HFF-Myc (cell line): ENCODE measurements at regions not wholly inside any gene's neighbourhood (a gene's known extent, or its start where the extent isn't known, plus 50 kb on each side); places are given as distances from the start of the nearest gene placed in this dataset.
"Not testable (repeated sequence)": the region's sequence is repeated elsewhere in the genome, so short reads cannot be mapped to it uniquely, and the experiment has no call there.

Source experiments
- DNase-seq: peaks from one replicate; pipeline ENCODE4 v3.0.0-alpha.2; 2011; ENCODE audit warnings: low read depth; ENCODE audit errors: extremely low read depth
- H3K4me3 ChIP-seq: replicated peaks from 2 replicates; pipeline ENCODE4 v1.5.1; 2011; ENCODE audit warnings: low read depth, mild to moderate bottlenecking, control low read depth, low read length
- CTCF ChIP-seq: IDR thresholded peaks from 2 replicates; pipeline ENCODE4 v1.5.1; 2012; ENCODE audit warnings: mild to moderate bottlenecking, low read depth, low read length, control low read depth; ENCODE audit errors: missing control alignments

GRCh38 chr14:43786066-43786762, 720.9 kb downstream of the FSCB start:
- no peak overlapping the region for H3K4me3 ChIP-seq
- TF ChIP-seq CTCF, result no peak
- no peak for DNase-seq

GRCh38 chr14:43784432-43784831, 722.7 kb downstream of the FSCB start:
- DNase-seq, H3K4me3 ChIP-seq: not testable (repeated sequence)

- no peak for DNase-seq
Observed at GRCh38 chr14:43778937-43779639, 728.0 kb downstream of the FSCB start.

GRCh38 chr14:43778570-43778936, 728.5 kb downstream of the FSCB start:
- H3K4me3 ChIP-seq, result no peak overlapping the region
- DNase-seq, result no peak
- TF ChIP-seq CTCF, result no peak

More at GRCh38 chr14:43778937-43779639, 728.0 kb downstream of the FSCB start:
- no peak overlapping the region for H3K4me3 ChIP-seq
- TF ChIP-seq CTCF, result no peak

- no peak for TF ChIP-seq CTCF
- DNase-seq, result no peak
Observed at GRCh38 chr14:43765474-43765873, 741.6 kb downstream of the FSCB start.

GRCh38 chr14:43764433-43764832, 742.6 kb downstream of the FSCB start:
- no peak for TF ChIP-seq CTCF
- no peak for DNase-seq
- H3K4me3 ChIP-seq, result no peak overlapping the region

More at GRCh38 chr14:43765474-43765873, 741.6 kb downstream of the FSCB start:
- H3K4me3 ChIP-seq, result no peak overlapping the region

GRCh38 chr14:43755707-43756106, 751.4 kb downstream of the FSCB start:
- no peak overlapping the region for H3K4me3 ChIP-seq
- TF ChIP-seq CTCF, result no peak
- no peak for DNase-seq
